ENCODE measurements at regions not wholly inside any gene's neighbourhood (a gene's known extent, or its start where the extent isn't known, plus 50 kb on each side); places are given as distances from the start of the nearest gene placed in this dataset.

DNA sequence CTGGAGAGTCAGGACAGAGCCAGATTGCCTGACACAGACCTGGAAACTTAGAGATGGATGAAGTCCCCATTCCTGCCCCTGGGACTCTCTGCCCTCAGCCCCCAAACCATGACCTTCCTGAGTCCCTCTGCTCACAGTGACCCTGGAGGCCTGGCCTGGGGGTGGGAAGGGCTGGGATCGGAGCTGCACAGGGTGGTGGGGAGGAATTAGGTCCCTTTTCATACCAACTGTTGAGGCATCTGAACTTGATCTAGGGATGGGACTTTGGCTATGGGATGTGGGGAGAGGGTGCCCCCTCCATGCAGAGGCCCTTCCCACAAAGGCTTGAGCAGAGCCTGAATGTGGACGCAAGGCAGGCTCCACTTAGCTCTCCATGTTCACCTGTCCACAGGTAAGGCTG is 144.1 kb downstream of the MRPL14 start:
- DNase-seq (ENCODE audit: low read depth) = no peak

GRCh38 chr6:43982084-43982625 is 145.1 kb downstream of the MRPL14 start:
- DNase-seq (ENCODE audit: low read depth) = no peak

- DNase-seq (ENCODE audit: low read depth) = no peak
Measured at GRCh38 chr6:43981363-43981990, 145.8 kb downstream of the MRPL14 start.

DNA sequence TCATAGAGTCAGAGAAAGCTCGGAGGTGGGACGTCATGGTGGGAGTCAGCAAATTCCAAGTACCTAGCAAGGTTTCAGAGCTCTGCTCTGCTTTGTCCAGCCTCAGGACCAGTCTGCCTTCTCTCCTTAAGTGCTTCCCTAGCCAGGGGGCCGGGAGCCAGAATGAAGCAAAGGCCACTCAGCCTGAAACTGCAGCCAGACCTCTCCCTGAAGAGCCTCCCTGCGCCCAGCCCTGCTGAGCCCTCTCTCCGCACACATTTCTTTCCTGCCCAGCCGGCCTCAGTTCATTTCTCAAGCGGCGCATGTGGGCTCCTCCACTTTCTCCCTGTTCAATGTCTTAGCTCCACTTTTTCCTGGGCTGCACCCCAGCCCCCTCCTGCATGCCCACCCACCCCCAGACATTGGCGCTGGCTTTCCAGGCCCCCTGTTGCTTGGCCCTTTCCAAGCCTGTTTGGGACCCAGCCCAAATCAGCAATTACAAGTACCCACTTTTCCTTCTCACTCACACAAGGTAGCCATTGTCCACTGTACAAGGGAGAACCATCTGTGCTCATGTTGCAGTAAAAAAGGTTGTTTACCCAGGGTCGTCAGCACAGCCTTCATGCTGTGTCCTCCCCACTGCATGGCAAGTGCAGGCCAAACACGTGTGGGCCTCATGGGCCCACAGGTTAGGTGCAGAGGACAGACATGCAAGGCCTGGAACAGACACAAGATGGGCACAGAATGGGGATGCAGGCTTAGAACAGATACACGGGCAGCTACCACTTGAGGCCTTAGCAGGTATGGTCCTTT is 147.1 kb downstream of the MRPL14 start:
- DNase-seq (ENCODE audit: low read depth) = no peak

DNA sequence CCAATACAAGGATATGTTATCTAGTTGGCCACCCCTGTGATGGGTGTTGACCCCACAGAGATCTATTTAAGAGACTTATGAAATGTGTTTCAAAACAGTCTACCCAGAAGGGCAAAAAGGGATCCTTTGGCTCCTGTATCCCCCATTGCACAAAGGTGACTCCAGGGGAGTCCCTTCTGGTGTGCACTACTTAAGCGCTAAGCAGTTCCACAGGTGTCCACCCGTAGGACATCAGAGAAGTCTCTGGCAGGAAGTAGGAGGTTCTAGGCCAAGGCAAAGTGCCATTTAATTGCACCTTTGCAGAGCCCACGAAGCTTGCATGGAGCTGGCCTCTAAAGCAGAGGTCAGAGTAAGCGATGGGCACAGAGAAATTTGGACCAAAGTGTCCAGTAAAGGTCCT is 147.7 kb downstream of the MRPL14 start:
- DNase-seq (ENCODE audit: low read depth) = no peak

DNA sequence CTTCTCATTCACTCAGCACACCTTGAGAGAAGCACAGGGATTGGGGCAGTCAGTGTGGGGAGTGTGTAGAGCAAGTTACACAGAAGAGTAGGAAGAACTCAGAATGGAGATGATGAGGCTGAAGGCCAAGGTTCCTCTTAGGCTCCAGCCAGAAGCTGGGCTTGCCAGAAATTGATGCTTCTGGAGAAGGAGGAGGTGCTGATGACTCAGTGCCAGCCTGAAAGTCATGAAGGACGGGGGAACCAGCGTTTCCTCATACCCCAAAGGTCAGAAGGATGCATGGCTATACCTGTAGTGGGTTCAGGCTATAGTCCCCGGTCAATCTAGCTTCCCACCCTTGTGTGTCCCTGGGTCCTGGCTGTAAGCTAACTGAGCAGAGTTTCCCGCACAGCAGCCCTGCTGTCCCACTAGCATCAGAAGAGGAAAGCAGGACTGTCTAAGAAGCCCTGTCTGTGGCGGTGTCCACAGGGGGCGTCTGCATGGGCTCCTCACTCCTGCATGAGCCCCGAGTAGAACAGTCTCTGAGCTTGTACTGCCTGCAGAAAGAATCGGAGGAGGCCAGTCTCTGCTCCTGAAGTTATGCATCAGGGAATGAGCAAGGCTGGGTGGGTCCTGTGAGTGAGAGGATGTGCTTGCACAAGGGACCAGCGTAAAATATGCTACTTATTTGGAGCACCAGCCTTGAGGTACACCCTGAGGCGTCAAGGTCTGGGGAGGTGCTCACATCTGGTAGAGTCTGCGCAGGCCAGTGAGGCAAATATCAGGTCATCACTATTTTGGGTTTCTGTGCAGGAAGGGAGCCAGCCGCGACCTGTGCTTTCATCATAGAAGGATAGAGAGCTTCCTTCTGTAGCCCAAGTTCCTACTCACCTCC is 148.5 kb downstream of the MRPL14 start:
- DNase-seq (ENCODE audit: low read depth) = no peak

DNA sequence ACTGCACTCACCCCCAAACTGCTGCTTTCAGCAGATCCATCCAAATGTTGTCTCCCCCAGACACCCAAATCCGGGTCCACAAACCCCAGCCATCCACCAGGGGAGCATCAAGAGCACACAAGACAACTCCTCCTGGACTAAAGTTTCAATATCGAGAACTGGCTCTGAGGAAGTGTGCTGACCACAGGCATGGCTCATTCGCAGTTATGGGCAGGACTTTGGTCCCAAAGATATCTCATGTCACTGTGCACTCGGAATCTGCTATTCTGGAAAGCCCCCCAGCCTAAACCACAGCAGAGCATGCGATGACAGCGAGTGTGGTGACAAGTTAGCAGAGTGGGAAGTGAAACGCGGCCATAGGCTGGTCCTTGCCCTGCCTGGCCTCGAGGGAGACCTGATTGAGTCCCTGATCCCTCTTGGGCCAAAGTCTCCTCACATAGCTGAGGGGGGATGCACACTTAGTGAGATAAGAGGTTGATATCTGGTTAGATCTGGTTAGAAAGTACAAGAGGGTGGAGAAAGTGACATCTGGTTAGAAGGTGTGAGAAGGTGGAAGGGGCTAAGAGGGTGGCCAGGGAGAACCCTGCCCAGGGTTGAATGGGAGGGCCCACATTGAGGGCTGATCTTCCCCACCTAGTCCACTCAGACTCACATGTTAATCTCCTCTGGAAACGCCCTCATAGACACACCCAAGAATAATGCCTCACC is 149.7 kb downstream of the MRPL14 start:
- DNase-seq (ENCODE audit: low read depth) = no peak

DNA sequence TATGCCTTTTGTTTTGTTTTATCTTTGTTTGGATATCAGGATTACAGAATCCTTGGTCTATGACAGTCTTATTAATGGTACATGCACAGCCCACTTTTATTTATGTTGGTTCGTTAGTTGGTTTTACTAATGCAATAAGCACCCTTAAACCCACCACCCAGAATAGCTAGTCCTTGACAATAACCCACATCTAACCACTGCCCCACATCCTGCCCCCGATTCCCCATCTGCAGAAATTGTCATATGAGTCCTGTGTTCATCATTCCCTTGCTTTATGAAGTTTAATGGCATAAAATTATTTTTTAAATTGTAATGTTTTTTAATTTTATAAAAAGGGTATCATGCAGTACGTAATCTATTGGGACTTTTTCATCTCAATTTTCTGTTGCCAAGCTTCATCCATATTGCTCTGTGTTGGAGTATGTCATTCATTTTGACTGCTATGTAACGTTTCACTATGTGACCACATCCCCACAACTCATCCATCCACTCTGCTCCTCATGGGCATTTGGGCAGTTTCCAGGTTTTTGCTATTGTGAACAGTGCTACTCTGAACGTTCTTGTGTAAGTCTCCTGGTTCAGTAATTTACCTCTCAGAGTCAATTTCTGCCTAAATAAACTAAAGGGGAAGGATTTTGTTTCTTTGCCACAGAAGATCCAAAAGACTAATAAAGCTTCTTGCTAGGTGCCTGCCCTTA is 150.4 kb downstream of the MRPL14 start:
- DNase-seq (ENCODE audit: low read depth) = no peak

- DNase-seq (ENCODE audit: low read depth) = no peak
Measured at GRCh38 chr6:43974643-43975230, 152.5 kb downstream of the MRPL14 start.

DNA sequence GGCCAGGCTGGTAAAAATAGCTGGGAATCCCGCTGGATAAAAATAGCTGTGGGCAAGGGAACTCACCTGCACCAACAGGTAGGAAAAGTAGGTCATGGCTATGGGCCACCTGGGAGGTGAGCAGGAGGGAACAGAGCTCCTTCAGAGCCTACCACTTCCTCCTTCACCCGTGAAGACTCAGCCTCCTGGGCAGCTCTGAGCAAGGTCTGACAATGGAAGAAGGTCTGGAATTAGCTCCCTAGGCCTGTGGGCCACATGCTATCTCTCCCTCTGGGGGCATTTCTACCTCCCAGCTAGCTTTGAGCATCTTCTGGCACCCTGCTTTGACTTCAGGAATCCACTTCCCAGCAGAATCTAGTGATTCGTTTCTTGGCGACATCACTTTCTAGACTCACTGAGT is 153.9 kb downstream of the MRPL14 start:
- DNase-seq (ENCODE audit: low read depth) = no peak

GRCh38 chr6:43972913-43973300 is 154.3 kb downstream of the MRPL14 start:
- DNase-seq (ENCODE audit: low read depth) = peak; percentile 63

DNA sequence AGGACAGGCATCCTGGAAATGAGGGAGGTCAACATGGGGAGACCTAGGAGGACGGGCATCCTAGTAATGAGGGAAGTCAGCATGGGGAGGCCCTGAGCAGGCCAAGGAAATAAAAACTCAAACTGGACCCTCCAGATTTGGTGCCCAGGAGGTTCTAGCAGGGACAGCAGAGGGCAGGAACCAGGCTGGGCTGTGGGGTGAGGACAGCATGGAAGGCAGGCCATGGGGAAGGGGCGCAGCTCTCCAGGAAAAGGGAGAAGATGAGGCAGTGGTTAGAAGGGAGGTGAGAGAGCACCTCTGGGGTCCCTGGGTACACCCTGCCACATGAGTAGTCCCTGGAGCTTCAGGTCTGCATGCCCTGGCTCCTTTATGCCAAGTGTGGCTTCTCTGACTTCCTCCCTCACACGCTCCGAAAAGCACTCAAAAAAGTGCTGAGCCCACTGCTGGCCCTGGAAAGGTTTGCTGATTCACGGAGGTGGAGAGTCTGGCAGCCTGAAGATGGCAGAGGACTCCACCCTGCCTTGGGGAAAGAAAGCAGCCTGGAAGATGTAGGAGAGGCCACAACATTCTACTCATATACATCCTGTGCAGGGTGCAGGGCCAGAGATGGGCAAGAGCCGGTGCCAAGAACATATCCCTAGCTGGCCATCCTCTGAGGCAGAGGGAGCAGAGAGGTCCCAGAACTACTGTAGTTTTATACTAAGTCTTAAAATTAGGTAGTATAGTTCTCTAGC is 154.9 kb downstream of the MRPL14 start:
- DNase-seq (ENCODE audit: low read depth) = no peak

- DNase-seq (ENCODE audit: low read depth) = no peak
Measured at GRCh38 chr6:43971776-43972126, 155.5 kb downstream of the MRPL14 start.

- DNase-seq (ENCODE audit: low read depth) = no peak
Measured at GRCh38 chr6:43970913-43971775, 156.1 kb downstream of the MRPL14 start.

DNA sequence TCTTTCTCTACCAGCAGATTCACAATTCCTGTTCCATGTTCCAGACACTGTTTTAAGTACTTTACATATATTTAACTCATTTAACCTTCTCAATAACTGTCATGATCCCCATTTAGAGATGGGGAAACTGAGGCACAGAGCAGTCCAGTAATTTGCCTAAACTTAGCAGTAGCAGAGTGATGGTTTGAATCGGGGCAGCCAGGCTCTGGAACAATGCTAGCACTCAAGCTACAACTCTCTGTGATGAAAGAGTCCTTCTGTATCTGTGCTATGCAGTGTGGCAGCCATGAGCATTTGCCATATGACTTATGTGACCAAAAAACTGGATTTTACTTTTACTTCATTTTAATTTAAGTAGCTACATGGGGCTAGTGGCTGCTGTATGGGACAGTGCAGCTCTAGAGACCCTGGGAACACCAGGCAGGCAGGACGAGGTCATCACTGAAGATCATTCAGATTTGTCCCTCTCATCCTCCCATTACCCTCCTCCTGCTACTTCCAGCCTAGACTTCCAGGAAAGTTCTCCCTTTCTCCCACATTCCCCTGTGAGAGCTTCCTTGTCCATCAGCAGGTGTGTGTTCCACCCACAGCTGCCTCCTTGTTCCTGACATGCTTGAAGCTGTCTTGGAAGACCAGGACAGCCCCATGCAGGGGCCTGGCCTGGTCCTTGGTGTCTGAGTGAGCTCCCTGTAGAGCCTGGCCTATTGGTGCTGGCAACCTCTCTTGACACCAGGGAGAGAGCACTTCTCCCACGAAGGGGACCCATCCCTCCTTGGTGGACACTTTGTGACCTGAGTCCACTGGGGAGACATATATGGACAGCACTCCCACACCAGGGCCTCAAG is 157.0 kb downstream of the MRPL14 start:
- no peak for DNase-seq (ENCODE audit: low read depth)

GRCh38 chr6:43969158-43969981 is 157.9 kb downstream of the MRPL14 start:
- DNase-seq (ENCODE audit: low read depth) = no peak
